GM18502 (cell line): ENCODE measurements at regions not wholly inside any gene's neighbourhood (a gene's known extent, or its start where the extent isn't known, plus 50 kb on each side); places are given as distances from the start of the nearest gene placed in this dataset.
"Not testable (repeated sequence)": the region's sequence is repeated elsewhere in the genome, so short reads cannot be mapped to it uniquely, and the experiment has no call there.

Experiments
- ATAC-seq: cut with Tn5 transposase; IDR thresholded peaks from one replicate; pipeline ENCODE4 v1.9.1; 2021; ENCODE audit warnings: mild to moderate bottlenecking; ENCODE audit not compliant: unreplicated experiment, poor library complexity

DNA sequence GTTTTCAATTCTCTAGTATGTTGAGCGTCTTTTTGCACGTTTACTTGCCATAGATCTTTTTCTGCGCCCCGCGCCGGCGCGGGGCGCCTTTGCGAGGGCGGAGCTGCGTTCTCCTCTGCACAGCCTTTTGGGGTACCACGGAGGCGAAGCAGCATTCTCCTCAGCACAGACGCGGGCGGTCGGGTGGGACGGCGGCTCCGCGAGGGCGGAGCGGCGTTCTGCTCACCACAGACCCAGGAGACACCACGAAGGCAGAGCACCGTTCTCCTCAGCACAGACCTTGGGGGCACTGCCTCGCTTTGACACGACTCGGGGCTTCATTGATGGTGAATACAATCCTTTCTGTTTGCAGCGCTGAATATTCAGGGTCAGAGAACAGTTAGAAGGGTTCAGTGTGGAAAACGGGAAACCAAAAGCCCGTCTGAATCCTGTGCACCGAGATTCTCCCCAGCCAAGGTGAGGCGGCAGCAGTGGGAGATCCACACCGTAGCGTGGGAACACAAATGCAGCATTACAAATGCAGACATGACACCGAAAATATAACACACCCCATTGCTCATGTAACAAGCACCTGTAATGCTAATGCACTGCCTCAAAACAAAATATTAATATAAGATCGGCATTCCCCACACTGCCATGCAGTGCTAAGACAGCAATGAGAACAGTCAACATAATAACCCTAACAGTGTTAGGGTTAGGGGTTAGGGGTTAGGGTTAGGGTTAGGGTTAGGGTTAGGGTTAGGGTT, 190.7 kb upstream of the VIPR2 start:
- not testable (repeated sequence) for ATAC-seq

- not testable (repeated sequence) for ATAC-seq
These were observed 188.3 kb upstream of the VIPR2 start for GRCh38 chr7:159332854-159333479.

DNA sequence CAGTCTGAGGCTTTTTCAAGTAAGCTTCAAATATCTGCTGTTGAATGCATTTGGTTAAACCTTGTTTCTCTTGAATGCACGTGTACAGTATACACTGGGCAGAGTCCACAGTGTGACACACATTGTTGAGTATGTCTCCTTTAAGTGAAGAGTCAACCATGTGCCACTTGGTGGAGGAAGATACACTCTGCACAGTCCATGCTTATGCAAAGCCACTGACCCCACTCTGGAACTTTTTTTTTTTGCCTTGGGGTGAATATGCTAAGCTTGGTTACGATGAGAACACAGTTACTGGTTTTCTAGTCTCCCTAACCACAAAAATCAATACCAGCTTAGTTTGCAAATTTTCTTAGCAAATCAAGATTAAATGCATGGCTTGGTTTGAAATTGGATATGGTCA, 186.8 kb upstream of the VIPR2 start:
- ATAC-seq, result no peak

DNA sequence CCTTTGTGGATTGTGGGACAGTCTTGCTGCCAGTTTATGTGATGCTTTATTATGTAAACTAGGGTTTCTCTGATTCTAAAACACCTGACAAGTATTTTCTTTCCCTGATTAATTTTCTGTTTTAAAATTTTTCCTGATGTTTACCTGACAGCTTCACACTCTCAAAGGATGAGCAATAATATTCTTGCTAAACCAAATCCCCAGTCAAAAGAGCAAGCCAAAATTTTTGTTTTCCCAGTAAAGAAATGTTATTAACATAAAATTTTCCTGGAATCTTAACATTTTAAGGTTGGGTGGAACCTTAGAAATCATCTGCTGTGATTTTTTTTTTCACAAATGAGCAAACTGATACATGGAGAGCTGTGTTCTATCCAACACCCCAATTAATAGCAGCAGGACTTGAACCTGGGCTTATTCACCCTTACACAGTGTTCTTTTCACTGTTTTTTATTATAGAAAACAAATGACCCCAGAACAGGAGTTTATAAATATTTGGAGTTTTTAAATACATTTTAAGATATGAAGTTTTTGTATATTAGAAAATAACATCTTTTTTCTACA, 185.2 kb upstream of the VIPR2 start:
- no peak for ATAC-seq

DNA sequence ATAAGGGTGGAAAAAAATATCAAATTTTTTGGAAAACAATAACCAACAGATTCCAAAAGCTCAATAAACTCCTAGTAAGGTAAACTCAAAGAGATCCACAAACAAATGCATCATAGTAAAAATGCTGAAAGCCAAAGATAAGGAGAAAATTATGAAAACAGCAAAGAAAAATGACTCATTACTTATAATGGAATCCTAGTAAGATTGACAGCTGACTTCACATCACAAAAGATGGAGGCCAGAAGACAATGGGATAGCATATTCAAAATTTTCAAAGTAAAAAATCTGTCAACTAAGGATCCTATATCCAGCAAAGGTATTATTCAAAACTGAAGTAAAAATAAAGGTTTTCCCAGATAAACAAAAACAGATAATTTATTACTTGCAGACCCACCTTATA, 183.4 kb upstream of the VIPR2 start:
- ATAC-seq, result no peak

- ATAC-seq, result no peak
These were observed 178.7 kb upstream of the VIPR2 start for GRCh38 chr7:159323359-159323758.

DNA sequence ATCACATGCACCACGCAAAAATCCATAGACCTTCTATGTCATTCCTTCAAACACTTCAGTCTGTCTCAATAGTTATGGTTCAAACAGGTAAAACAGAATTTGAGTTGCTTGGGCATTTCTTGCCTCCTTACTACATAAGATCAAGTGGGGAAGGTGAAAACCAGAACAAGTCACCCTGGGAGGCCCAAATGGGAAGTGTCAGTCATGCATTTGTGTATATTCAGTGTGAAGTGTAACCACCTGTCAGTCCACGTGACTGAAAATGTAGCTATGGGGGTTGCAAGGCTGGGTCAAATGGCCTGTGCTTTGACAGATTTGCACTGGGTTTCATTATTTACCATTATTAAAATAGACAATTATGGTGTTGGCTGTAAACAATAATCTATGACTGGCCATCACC, 176.6 kb upstream of the VIPR2 start:
- ATAC-seq, result no peak

GRCh38 chr7:159318682-159319351, 174.2 kb upstream of the VIPR2 start:
- no peak for ATAC-seq

- no peak for ATAC-seq
These were observed 172.6 kb upstream of the VIPR2 start for GRCh38 chr7:159317294-159317693.

DNA sequence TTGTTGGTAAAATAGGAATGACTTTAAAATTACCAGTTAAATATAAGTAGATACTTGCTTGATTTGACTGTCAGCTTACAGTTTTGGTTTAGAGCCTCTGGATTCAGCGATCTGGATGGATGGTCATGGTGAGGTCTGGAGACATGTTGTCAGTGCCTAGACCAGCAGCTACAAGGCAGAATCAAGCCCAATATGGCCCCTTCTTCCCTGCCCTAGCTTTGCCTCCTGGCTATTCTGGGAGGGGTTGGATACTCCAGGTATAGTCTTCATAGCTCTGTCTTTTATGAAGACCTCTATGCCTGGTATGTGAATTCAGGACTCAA, 166.5 kb upstream of the VIPR2 start:
- ATAC-seq, result no peak

- ATAC-seq, result no peak
These were observed 165.9 kb upstream of the VIPR2 start for GRCh38 chr7:159310457-159311171.

- ATAC-seq, result not testable (repeated sequence)
These were observed 164.5 kb upstream of the VIPR2 start for GRCh38 chr7:159309214-159309613.

DNA sequence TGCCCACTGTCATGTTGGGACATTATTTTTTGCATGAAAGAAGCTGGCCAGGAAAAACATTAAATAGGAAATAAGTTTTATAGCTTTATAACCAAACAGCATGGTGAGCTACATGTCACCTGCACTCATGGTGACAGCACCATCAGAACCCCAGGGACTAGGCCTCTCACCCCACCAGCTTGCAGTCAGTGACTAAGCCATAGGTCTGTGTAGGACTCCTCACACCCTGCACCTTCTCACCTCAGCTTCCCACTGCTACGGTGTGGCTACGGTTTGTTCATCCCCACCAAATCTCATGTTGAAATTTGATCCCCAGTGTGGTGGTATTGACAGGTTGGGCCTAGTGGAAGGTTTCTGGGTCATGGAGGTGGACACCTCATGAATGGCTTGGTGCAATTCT, 161.3 kb upstream of the VIPR2 start:
- no peak for ATAC-seq

DNA sequence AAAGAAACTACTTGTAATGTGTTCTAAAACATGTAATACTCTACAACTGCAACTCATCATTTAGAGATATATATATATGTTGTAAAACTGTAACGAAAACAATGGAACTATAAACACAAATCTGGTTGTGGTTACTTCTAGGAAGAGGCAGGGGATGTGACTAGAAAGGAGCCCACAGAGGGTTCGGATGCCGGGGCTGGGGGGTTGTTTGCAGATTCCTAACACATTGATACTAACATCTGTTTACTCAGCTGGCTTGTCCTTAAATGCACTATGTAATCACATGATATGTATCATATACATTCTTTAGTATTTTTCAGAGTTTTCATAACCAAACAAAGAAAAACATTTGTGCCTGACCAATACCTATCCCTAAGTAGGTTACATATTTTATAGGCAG, 160.5 kb upstream of the VIPR2 start:
- ATAC-seq, result not testable (repeated sequence)

DNA sequence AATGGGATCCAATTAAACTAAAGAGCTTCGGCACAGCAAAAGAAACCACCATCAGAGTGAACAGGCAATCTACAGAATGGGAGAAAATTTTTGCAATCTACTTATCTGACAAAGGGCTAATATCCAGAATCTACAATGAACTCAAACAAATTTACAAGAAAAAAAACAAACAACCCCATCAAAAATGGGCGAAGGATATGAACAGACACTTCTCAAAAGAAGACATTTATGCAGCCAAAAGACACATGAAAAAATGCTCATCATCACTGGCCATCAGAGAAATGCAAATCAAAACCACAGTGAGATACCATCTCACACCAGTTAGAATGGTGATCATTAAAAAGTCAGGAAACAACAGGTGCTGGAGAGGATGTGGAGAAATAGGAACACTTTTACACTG, 158.8 kb upstream of the VIPR2 start:
- ATAC-seq, result not testable (repeated sequence)

DNA sequence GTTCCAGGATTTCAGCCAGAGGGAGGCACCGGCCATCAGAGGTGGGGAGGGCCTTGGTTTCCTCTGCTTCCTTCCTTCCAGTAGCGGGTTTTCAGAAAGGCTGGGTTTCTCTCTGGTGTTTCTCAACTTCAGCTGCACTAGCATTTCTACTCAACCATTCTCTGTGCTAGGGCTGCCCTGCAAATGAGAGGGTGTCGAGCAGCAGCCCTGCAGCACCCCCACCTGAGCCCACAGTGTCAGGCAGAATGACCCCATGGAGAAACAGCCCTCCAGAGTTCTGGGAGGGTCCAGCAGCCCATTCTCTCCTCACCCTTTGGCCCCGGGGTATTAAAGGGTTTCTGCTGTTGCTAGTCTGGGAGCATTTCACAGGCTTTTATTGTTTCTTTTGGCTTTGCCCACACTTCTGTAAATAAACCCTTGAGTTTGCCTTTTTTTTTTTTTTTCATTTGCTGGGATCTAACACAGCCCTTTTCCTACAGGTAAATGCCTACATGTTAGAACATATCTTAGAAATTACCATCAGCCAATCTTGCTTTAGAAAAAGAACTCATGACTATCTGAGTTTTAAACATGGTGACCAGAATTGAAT, 151.5 kb upstream of the VIPR2 start:
- no peak for ATAC-seq

GRCh38 chr7:159286487-159286886, 141.8 kb upstream of the VIPR2 start:
- not testable (repeated sequence) for ATAC-seq

GRCh38 chr7:159281573-159281972, 136.9 kb upstream of the VIPR2 start:
- no peak for ATAC-seq

DNA sequence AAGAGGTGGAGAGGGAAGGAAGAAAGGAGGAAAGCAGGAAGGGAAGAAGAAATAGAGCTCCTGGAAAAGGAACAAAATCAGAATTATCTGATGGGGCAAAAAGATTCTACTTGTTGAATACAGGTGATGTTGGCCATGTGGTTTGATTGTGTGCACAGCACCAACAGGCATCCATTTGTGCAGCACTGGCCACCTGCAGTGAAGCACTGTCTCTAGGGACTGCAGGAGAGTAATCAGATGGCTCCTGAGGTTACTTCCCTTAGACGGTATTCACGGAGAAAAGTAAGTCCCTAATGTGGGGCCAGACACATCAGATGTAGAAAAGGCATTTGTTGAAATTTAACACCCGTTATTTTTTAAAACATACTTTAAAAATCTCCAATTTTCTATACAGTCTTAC, 135.3 kb upstream of the VIPR2 start:
- ATAC-seq, result no peak

DNA sequence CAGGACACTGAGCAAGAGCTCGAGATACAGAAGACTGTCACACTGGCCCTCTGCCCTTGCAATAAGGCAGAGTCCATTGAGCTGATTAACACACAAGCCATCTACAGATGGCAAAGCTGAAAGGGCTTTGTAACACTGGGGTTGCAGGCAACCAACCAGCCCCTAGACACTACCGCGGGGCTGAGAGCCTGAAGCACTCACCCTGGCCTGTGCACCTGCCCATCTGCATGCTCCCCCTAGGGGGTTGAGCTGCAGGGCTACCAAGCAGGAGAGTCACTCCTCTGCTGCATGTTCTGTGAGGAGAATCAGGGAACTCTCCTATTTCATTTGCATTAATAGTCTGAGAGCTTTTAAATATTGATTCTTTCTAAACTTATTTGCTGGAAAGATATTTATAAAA, 128.1 kb upstream of the VIPR2 start:
- ATAC-seq, result no peak
